Thyroid gland (tissue), 4 donors: ENCODE measurements at regions not wholly inside any gene's neighbourhood (a gene's known extent, or its start where the extent isn't known, plus 50 kb on each side); places are given as distances from the start of the nearest gene placed in this dataset.

Source experiments
- CTCF ChIP-seq, 6 experiments: fragments of 200-600 bp in 3 of 6; fragments of 450-650 bp in 3 of 6; sonication (generic) in 3 of 6; IDR thresholded peaks; one replicate each; pipeline ENCODE4 v1.5.1; 2016 to 2019; ENCODE audit warnings: antibody characterized with exemption in 6 of 6, mild to moderate bottlenecking in 2 of 6, inconsistent platforms in 1 of 6, moderate library complexity in 1 of 6
- POLR2A ChIP-seq, 2 donors: fragments of 450-650 bp; IDR thresholded peaks; one replicate each; pipeline ENCODE4 v1.6.1; 2017; ENCODE audit warnings: antibody characterized with exemption in 2 of 2, mild to moderate bottlenecking in 2 of 2, moderate library complexity in 1 of 2

- TF ChIP-seq CTCF (IDR thresholded peaks at IDR 0.05) (no peak), POLR2A (IDR thresholded peaks at IDR 0.05) (no peak)
Measured at GRCh38 chr4:11743236-11743635, 314.5 kb upstream of the HS3ST1 start.
